NT2/D1 (cell line): ENCODE measurements at regions not wholly inside any gene's neighbourhood (a gene's known extent, or its start where the extent isn't known, plus 50 kb on each side); places are given as distances from the start of the nearest gene placed in this dataset.

ENCODE experiments used
- DNase-seq: peaks from one replicate; pipeline ENCODE4 v3.0.0-alpha.2; 2011; ENCODE audit warnings: low read depth, low spot score
- H3K27me3 ChIP-seq: 2 replicates; pipeline ENCODE4 v1.6.0; 2011; ENCODE audit warnings: mild to moderate bottlenecking; ENCODE audit not compliant: insufficient read length, insufficient read depth
- H3K36me3 ChIP-seq: 2 replicates; pipeline ENCODE4 v1.6.1; 2011; ENCODE audit warnings: mild to moderate bottlenecking, low read length, mixed read lengths; ENCODE audit not compliant: insufficient read depth, insufficient read length
- H3K4me1 ChIP-seq: 2 replicates; pipeline ENCODE4 v1.5.1; 2011; ENCODE audit not compliant: insufficient read depth, insufficient read length
- H3K4me3 ChIP-seq: 2 replicates; pipeline ENCODE4 v1.5.1; 2011; ENCODE audit warnings: low read depth; ENCODE audit not compliant: insufficient read length
- H3K9ac ChIP-seq: 2 replicates; pipeline ENCODE4 v1.6.0; 2011; ENCODE audit warnings: low read depth; ENCODE audit not compliant: insufficient read length
- H3K9me3 ChIP-seq: 2 replicates; pipeline ENCODE4 v1.5.1; 2011; ENCODE audit warnings: mild to moderate bottlenecking, low read length; ENCODE audit not compliant: insufficient read depth
- SUZ12 ChIP-seq: IDR thresholded peaks from 2 replicates; pipeline ENCODE4 v1.6.1; 2011; ENCODE audit not compliant: insufficient read length, insufficient read depth; ENCODE audit errors: extremely low read depth
- YY1 ChIP-seq: IDR thresholded peaks from 2 replicates; pipeline ENCODE4 v1.6.1; 2011; ENCODE audit not compliant: insufficient read length, insufficient read depth
- ZNF274 ChIP-seq: IDR thresholded peaks from 2 replicates; pipeline ENCODE4 v1.6.1; 2011; ENCODE audit warnings: mild to moderate bottlenecking, low read depth, low read length

DNA sequence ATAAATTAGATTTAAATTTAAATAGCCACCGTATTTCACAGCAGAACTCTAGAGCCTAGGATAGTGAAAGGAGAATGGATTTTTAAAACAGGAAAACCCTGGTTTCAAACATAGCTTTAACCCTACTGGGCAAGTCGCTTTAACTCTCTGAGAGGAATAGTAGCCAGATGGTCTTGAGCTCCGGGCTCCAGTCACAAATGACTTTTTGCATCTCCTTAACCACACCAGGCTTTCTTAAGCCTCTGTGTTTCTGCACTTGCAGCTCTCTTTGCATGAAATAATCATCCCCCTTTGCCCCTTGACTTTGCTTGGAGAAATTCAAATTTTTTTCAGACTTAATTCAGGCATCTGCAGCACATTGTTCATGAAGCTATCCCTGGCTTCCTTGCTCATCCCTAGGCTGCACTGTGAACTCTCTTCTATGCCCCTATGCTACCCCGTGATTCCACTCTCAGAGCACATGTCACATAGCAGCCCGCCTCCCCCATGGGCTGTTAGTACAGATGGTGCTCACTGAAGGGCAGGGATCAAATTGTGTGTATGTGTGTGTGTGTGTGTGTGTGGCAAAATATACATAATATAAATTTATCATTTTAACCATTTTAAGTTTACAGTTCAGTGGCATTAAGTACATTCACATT is 68.8 kb upstream of the DAB1 start:
- no peak overlapping the region for H3K9ac ChIP-seq
- no peak overlapping the region for H3K4me3 ChIP-seq
- no peaks in the 10 kb centered on the region for H3K27me3 ChIP-seq
- H3K9me3 ChIP-seq: no peaks in the 10 kb centered on the region
- no peak for TF ChIP-seq ZNF274
- TF ChIP-seq YY1: no peak
- no peak for TF ChIP-seq SUZ12
- H3K4me1 ChIP-seq: no peaks in the 10 kb centered on the region
- no peak for DNase-seq
- H3K36me3 ChIP-seq: no peaks in the 10 kb centered on the region

DNA sequence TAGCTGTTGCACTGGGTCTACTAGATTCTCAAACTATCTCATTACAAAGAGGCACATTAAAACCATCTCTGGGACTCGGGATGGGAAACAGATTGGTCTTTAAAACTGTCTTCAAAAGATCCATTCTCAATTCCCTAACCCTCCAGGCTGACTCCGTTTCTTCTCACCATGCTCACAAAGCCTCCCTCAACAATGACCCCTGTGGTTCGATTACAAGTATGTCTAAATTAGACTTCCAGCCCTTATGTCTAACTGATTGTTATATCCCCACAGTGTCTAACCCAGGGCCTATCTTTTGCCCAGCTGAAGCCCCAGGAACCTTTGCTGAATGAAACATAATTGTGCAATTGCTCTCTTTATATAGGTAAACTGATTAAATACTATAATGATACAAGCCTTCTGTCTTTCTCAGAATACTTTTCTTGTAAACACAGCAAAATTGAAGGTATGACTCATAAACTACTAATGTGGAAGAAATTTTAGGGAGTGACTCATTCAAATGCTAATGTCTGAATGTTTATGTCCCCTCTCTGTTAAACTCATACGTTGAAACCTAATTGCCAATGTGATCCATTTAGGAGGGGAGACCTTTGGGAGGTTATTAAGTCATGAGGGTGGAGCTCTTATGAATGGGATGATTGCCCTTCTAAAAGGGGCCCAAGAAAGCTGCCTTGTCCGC is 65.6 kb upstream of the DAB1 start:
- Histone ChIP-seq H3K9me3 (no peaks in the 10 kb centered on the region), H3K36me3 (no peaks in the 10 kb centered on the region), H3K27me3 (no peaks in the 10 kb centered on the region), H3K4me1 (no peaks in the 10 kb centered on the region), H3K4me3 (no peak overlapping the region), H3K9ac (no peak overlapping the region)
- DNase-seq: no peak
- TF ChIP-seq YY1 (no peak), ZNF274 (no peak), SUZ12 (no peak)

DNA sequence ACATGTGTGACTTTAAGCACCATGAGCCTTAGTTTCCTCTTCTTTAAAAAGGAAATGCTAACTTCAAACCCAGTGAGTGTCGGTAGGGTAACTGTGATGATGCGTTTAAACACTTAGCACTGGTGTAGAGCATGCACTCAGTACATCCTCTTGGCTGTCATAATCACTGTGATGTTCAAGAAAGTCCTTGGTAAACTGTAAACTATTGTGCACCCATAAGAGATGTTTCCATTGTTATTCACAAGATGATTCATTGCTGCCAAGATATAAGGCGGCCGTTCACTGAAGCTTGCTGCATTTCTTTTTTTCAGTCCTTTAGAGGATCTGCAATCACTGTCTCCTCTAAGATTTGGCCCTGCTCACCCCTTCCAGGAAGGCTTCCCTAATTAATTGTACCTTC is 61.8 kb upstream of the DAB1 start:
- no peak for DNase-seq
- Histone ChIP-seq H3K27me3 (no peaks in the 10 kb centered on the region), H3K9me3 (no peaks in the 10 kb centered on the region), H3K36me3 (no peaks in the 10 kb centered on the region), H3K4me3 (no peak overlapping the region), H3K9ac (no peak overlapping the region), H3K4me1 (no peaks in the 10 kb centered on the region)
- no peak for TF ChIP-seq ZNF274
- no peak for TF ChIP-seq SUZ12

DNA sequence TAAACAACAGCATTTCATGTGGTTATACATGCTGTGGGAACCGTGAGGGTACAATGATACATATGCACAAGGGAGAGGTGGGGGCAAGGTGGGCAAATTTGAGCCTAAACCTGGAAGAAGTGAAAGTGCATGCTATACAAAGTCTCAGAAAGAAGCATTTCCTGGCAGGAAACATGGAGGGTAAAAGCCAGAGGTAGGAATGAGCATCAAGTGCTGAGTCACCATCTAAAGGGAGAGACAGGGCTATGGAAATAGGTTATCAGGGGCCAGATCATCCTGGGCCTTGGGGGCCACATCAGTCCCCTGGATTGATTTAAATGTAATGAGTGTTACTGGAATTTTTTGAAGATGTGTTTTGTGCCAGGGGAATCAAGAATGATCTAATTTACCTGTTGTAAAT is 60.1 kb upstream of the DAB1 start:
- H3K4me3 ChIP-seq: no peak overlapping the region
- H3K27me3 ChIP-seq: no peaks in the 10 kb centered on the region
- no peaks in the 10 kb centered on the region for H3K36me3 ChIP-seq
- no peaks in the 10 kb centered on the region for H3K4me1 ChIP-seq
- H3K9me3 ChIP-seq: no peaks in the 10 kb centered on the region
- DNase-seq: no peak
- no peak overlapping the region for H3K9ac ChIP-seq
- no peak for TF ChIP-seq SUZ12
- no peak for TF ChIP-seq ZNF274
- TF ChIP-seq YY1: no peak

DNA sequence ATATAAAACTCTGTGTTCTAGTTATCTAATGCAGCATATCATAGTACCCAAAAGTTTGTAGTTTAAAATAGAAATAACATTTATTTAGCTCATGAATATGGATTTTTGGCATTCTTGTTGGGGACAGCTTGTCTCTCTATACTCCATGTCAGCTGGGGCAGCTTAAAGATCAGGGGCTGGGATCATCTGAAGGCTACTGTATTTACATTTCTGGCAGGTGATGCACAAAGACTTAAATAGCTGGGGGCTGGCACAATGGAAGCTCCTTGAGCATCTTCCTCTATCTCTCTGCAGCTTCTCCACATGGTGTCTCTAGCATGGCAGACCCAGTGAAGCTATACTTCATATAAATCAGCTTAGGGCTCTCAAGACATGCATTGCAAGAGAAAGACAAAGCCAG is 55.6 kb upstream of the DAB1 start:
- Histone ChIP-seq H3K36me3 (no peaks in the 10 kb centered on the region), H3K4me3 (no peak overlapping the region), H3K4me1 (no peaks in the 10 kb centered on the region), H3K9ac (no peak overlapping the region), H3K27me3 (no peaks in the 10 kb centered on the region), H3K9me3 (no peaks in the 10 kb centered on the region)
- no peak for TF ChIP-seq YY1
- TF ChIP-seq SUZ12: no peak
- DNase-seq: no peak

DNA sequence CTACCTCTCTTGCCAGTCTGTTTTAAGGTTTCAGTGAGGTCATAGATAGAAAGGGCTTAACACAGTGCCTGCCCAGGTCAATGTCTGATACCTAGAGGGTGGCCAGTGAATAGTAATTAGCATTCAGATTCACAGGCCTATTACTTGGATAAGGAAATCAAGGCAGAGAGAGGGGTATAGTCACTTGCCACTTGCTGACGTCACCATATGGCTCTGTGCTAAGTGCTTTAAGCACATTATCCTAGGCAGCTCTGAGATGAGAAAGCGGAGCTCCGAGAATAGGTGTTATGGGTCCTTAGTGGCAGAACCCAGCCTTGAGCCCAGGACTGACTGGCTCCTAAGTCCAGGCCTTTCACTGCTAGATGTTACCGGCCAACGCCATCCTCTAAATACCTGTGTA is 51.5 kb upstream of the DAB1 start:
- no peaks in the 10 kb centered on the region for H3K27me3 ChIP-seq
- no peaks in the 10 kb centered on the region for H3K36me3 ChIP-seq
- TF ChIP-seq SUZ12 (no peak), YY1 (no peak), ZNF274 (no peak)
- no peaks in the 10 kb centered on the region for H3K4me1 ChIP-seq
- DNase-seq: no peak
- H3K9me3 ChIP-seq: peaks cover 15% of the 10 kb centered on the region; the same call in 1 of the 2 replicates
- H3K9ac ChIP-seq: no peak overlapping the region
- no peak overlapping the region for H3K4me3 ChIP-seq

DNA sequence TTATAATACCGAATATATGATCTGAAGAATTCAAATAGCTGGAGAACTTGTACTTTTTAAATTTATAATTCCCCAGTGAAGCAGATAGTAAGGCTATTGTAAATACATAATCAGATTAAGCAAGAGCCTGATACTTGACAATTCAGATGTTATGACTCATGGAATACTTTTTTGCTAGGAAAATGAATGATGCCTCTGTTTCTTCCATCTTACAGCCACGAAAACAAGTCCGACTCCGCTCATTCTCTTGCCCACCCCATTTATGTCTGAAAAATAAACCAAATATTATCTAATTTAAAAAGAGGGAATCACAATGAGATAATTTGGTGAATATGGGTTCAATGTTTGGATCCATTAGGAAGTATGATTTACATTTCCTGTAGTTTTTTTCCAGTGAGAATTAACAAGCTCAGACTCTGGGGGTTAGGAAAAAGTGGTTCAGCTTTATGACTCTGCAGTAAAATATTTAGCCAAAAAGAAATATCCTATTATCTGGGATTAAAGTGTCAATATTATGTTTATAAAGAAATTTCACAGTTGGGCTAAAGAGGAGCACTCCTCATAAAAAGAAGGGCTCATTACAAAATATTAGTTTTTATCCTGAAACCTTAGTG is 50.4 kb upstream of the DAB1 start:
- H3K9me3 ChIP-seq: peaks cover 15% of the 10 kb centered on the region; the same call in 1 of the 2 replicates
- H3K4me3 ChIP-seq: no peak overlapping the region

More for the DNA sequence above, 50.4 kb upstream of the DAB1 start:
- no peaks in the 10 kb centered on the region for H3K36me3 ChIP-seq
- TF ChIP-seq ZNF274 (no peak), YY1 (no peak), SUZ12 (no peak)
- no peaks in the 10 kb centered on the region for H3K4me1 ChIP-seq
- H3K9ac ChIP-seq: no peak overlapping the region
- H3K27me3 ChIP-seq: no peaks in the 10 kb centered on the region
- DNase-seq: no peak
